Peyer's patch (tissue), 4 donors: ENCODE measurements at regions not wholly inside any gene's neighbourhood (a gene's known extent, or its start where the extent isn't known, plus 50 kb on each side); places are given as distances from the start of the nearest gene placed in this dataset.
A peak's percentile ranks its signal among the peaks of the same experiment; 100 is the strongest.

Experiments used
- DNase-seq, 3 donors: peaks; one replicate each; pipeline ENCODE4 v3.0.0-alpha.2; 2017 to 2019
- H3K27ac ChIP-seq, 4 donors: fragments of 200-600 bp; sonication (generic); one replicate each; pipeline ENCODE4 v1.5.1; 2016 to 2019
- H3K27me3 ChIP-seq, 2 donors: fragments of 200-600 bp; sonication (generic); one replicate each; pipeline ENCODE4 v1.5.1; 2019
- H3K36me3 ChIP-seq, 3 donors: fragments of 200-600 bp; sonication (generic); one replicate each; pipeline ENCODE4 v1.5.1; 2016 to 2019
- H3K4me1 ChIP-seq, 4 donors: fragments of 200-600 bp; sonication (generic); one replicate each; pipeline ENCODE4 v1.5.1; 2016 to 2019
- H3K4me3 ChIP-seq, 4 donors: fragments of 200-600 bp; sonication (generic); 1 replicate in 3 of 4; 2 replicates in 1 of 4; pipeline ENCODE4 v1.5.1; 2016 to 2019; ENCODE audit warnings: mild to moderate bottlenecking in 1 of 4
- H3K9me3 ChIP-seq, 4 donors: fragments of 200-600 bp; sonication (generic); one replicate each; pipeline ENCODE4 v1.5.1; 2016 to 2019; ENCODE audit warnings: mild to moderate bottlenecking in 1 of 4
- POLR2A ChIP-seq, 2 donors: fragments of 450-650 bp; IDR thresholded peaks; one replicate each; pipeline ENCODE4 v1.5.1; 2017; ENCODE audit warnings: antibody characterized with exemption in 2 of 2, mild to moderate bottlenecking in 2 of 2, moderate library complexity in 2 of 2
- TF ChIP-seq, protein P1 (sequence below), 6 experiments: fragments of 450-650 bp in 4 of 6; fragments of 200-600 bp in 2 of 6; sonication (generic) in 1 of 6; IDR thresholded peaks; one replicate each; pipeline ENCODE4 v1.5.1; 2017 to 2019; ENCODE audit warnings: antibody characterized with exemption in 6 of 6, mild to moderate bottlenecking in 3 of 6, moderate library complexity in 1 of 6

GRCh38 chr2:241961454-241961853 lies 91.9 kb downstream of the RTP5 start:
- no peaks in the 10 kb centered on the region for H3K9me3 ChIP-seq
- no peak for TF ChIP-seq POLR2A (IDR thresholded peaks at IDR 0.05)
- TF ChIP-seq, protein P1, sequence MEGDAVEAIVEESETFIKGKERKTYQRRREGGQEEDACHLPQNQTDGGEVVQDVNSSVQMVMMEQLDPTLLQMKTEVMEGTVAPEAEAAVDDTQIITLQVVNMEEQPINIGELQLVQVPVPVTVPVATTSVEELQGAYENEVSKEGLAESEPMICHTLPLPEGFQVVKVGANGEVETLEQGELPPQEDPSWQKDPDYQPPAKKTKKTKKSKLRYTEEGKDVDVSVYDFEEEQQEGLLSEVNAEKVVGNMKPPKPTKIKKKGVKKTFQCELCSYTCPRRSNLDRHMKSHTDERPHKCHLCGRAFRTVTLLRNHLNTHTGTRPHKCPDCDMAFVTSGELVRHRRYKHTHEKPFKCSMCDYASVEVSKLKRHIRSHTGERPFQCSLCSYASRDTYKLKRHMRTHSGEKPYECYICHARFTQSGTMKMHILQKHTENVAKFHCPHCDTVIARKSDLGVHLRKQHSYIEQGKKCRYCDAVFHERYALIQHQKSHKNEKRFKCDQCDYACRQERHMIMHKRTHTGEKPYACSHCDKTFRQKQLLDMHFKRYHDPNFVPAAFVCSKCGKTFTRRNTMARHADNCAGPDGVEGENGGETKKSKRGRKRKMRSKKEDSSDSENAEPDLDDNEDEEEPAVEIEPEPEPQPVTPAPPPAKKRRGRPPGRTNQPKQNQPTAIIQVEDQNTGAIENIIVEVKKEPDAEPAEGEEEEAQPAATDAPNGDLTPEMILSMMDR (IDR thresholded peaks at IDR 0.05): no peak
- no peak overlapping the region for H3K27ac ChIP-seq
- no peaks in the 10 kb centered on the region for H3K36me3 ChIP-seq
- no peaks in the 10 kb centered on the region for H3K27me3 ChIP-seq
- DNase-seq: peak in 2 of 3 donors; percentile 7 to 43
- H3K4me3 ChIP-seq: no peak overlapping the region
- H3K4me1 ChIP-seq: peaks cover 0 to 8% (median 0%) of the 10 kb centered on the region in 4 donors

DNA sequence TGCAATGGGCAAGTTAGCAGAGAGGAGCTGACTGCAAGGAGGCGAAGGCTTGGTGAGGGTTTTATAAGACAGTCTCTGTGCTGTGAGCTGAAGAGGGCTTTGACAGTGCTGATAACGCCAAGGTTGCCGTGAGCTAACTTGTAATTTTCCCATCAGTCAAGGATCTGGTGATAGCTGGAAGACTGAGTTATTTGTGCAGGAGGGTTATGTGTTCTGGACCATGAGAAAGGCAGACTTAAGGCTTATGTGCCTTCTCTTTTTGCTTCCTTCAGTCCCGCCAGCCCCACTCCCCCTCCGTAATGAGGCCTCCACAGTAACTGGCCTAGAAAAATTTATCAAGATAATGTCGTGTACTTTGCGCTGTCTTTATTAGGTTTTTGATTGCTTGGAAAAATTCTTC lies 94.6 kb downstream of the RTP5 start:
- Histone ChIP-seq H3K9me3 (no peaks in the 10 kb centered on the region), H3K27me3 (no peaks in the 10 kb centered on the region), H3K4me1 (peaks cover 0 to 8% (median 0%) of the 10 kb centered on the region in 4 donors), H3K36me3 (no peaks in the 10 kb centered on the region), H3K4me3 (no peak overlapping the region), H3K27ac (peak overlapping the region in 2 of 4 donors; percentile 16 to 64)
- DNase-seq: peak in 2 of 3 donors; percentile 24 to 42
- TF ChIP-seq, protein P1 (IDR thresholded peaks at IDR 0.05): no peak
- TF ChIP-seq POLR2A (IDR thresholded peaks at IDR 0.05): no peak

GRCh38 chr2:241965931-241966412 lies 96.4 kb downstream of the RTP5 start:
- peak overlapping the region in 3 of 4 donors; percentile 3 to 29 (median 23) for H3K4me3 ChIP-seq
- no peaks in the 10 kb centered on the region for H3K27me3 ChIP-seq
- H3K9me3 ChIP-seq: no peaks in the 10 kb centered on the region
- peaks cover 0 to 8% (median 0%) of the 10 kb centered on the region in 4 donors for H3K4me1 ChIP-seq
- TF ChIP-seq, protein P1 (IDR thresholded peaks at IDR 0.05): no peak
- TF ChIP-seq POLR2A (IDR thresholded peaks at IDR 0.05): no peak
- peak overlapping the region; percentile 3 to 68 (median 26) for H3K27ac ChIP-seq
- DNase-seq: peak; percentile 56 to 81 (median 74)
- no peaks in the 10 kb centered on the region for H3K36me3 ChIP-seq

DNA sequence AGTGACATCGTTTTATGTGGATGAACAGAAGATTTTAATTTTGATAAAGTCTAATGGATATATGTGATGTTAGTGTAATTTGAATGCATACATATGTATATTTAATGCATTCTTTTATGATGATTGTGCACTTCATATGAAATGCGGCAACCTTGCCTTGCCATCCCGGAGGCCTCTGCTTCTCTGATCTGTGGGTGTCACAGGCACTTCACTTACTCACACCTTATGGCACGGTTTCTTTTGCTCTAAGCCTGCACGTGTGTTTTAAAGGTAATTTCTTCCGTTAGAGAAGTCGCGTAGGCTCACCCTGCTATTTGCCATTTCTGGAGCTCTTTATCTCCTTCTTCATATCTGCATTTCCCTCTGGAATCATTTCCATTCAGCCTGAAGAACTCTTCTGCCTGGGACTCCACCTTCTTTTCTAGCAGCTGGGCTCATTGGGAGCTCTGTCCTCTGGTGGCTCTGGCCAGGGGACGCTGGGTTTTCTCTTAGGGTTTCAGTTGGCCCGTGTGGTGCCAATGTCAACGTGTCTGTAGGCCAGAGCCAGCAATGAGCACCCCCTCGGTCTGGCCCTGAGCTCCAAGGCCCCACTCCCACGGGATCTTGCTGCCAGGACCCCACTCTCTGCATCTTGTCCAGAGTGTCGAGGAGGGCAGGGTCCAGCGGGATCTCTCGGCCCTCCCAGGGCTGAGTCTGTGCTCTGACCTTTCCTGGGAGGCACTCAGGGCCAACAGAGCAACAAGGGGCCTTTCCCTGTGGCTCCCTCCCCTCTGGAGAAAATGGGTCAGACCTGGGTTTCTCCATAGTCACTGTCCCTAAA lies 97.3 kb downstream of the RTP5 start:
- no peaks in the 10 kb centered on the region for H3K27me3 ChIP-seq
- peak overlapping the region in 1 of 4 donors; percentile 33 for H3K27ac ChIP-seq
- H3K36me3 ChIP-seq: no peaks in the 10 kb centered on the region
- no peaks in the 10 kb centered on the region for H3K9me3 ChIP-seq
- no peak overlapping the region for H3K4me3 ChIP-seq
- no peak for TF ChIP-seq POLR2A (IDR thresholded peaks at IDR 0.05)
- TF ChIP-seq, protein P1 (IDR thresholded peaks at IDR 0.05): no peak
- DNase-seq: peak in 1 of 3 donors; percentile 28
- peaks cover 0 to 8% (median 0%) of the 10 kb centered on the region in 4 donors for H3K4me1 ChIP-seq

- Histone ChIP-seq H3K4me1 (peaks cover 0 to 8% (median 0%) of the 10 kb centered on the region in 4 donors), H3K4me3 (no peak overlapping the region), H3K27ac (peak overlapping the region in 1 of 4 donors; percentile 33), H3K9me3 (no peaks in the 10 kb centered on the region), H3K27me3 (no peaks in the 10 kb centered on the region), H3K36me3 (no peaks in the 10 kb centered on the region)
- no peak for TF ChIP-seq POLR2A (IDR thresholded peaks at IDR 0.05)
- TF ChIP-seq, protein P1 (IDR thresholded peaks at IDR 0.05): no peak
- DNase-seq: peak; percentile 34 to 68 (median 41)
Observed at GRCh38 chr2:241967467-241968144, 98.1 kb downstream of the RTP5 start.
